C4-2B (cell line): ENCODE measurements at regions not wholly inside any gene's neighbourhood (a gene's known extent, or its start where the extent isn't known, plus 50 kb on each side); places are given as distances from the start of the nearest gene placed in this dataset.

Experiments
- ZFX ChIP-seq: fragments of 450-650 bp; IDR thresholded peaks from 2 replicates; pipeline ENCODE4 v1.6.1; 2017
- TF ChIP-seq, protein P1 (sequence below): fragments of 450-650 bp; conservative IDR thresholded peaks from 2 replicates; pipeline ENCODE4 v1.5.1; 2017; ENCODE audit warnings: mild to moderate bottlenecking

DNA sequence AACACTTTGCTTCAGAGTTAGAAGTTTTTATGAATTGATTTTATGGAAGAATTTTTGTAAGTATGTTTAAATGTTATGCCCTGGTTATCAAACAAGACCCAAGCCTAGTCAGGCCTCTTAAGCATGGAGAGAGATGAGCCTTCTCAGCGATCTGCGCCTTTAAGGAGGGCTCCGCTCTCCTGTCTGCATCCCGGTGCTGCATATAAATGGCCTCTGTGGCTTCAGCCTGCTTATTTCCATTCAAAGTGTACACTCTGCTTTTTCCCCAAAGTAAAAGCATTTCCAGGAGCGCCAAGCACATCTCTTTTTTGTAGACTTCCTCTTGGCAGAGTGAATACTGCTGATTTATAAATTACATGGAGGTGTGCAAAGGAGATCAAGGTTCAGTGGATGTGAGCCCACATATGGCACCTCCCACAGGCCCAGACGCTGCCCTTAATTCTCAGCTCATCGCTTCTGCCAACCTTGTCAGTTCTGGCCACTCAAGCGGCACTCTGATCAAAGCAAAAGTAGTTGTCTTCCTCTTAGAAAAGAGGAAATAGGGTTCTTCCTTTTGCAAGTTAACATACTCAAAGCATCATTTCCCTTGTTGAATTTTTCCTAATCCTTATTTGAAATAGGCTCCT is 70.0 kb upstream of the SFMBT2 start:
- TF ChIP-seq, protein P1, sequence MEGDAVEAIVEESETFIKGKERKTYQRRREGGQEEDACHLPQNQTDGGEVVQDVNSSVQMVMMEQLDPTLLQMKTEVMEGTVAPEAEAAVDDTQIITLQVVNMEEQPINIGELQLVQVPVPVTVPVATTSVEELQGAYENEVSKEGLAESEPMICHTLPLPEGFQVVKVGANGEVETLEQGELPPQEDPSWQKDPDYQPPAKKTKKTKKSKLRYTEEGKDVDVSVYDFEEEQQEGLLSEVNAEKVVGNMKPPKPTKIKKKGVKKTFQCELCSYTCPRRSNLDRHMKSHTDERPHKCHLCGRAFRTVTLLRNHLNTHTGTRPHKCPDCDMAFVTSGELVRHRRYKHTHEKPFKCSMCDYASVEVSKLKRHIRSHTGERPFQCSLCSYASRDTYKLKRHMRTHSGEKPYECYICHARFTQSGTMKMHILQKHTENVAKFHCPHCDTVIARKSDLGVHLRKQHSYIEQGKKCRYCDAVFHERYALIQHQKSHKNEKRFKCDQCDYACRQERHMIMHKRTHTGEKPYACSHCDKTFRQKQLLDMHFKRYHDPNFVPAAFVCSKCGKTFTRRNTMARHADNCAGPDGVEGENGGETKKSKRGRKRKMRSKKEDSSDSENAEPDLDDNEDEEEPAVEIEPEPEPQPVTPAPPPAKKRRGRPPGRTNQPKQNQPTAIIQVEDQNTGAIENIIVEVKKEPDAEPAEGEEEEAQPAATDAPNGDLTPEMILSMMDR = no peak
- no peak for TF ChIP-seq ZFX
